ENCODE measurements at regions not wholly inside any gene's neighbourhood (a gene's known extent, or its start where the extent isn't known, plus 50 kb on each side); places are given as distances from the start of the nearest gene placed in this dataset.
A peak's percentile ranks its signal among the peaks of the same experiment; 100 is the strongest.

DNA sequence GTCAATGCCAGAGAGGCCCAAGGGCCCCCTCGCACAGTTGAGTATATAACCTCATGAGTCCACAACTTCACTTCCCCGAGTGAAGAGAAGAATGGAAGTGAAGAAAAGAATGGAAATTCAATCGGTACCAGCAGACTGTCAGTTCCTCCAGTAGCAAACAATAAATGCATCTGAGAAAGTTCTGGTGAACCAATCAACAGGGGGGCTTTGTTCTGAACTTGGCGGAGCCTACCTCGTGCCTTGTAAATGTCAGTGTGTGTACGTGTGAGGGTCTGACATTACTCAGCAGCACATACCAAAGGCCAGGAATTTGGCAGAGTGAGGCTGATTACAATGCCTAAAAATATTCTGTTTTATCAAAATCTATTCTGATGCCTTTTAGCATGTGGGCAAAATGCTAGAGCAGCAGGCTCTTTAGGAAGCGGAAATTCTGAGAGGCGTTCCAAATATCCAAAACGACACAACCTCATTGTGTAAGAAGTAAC is 238.5 kb downstream of the LTN1 start:
- TF ChIP-seq, protein P1, sequence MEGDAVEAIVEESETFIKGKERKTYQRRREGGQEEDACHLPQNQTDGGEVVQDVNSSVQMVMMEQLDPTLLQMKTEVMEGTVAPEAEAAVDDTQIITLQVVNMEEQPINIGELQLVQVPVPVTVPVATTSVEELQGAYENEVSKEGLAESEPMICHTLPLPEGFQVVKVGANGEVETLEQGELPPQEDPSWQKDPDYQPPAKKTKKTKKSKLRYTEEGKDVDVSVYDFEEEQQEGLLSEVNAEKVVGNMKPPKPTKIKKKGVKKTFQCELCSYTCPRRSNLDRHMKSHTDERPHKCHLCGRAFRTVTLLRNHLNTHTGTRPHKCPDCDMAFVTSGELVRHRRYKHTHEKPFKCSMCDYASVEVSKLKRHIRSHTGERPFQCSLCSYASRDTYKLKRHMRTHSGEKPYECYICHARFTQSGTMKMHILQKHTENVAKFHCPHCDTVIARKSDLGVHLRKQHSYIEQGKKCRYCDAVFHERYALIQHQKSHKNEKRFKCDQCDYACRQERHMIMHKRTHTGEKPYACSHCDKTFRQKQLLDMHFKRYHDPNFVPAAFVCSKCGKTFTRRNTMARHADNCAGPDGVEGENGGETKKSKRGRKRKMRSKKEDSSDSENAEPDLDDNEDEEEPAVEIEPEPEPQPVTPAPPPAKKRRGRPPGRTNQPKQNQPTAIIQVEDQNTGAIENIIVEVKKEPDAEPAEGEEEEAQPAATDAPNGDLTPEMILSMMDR (IDR thresholded peaks at IDR 0.05) = no peak
- TF ChIP-seq POLR2A (IDR thresholded peaks at IDR 0.05) (no peak), POLR2AphosphoS5 (IDR thresholded peaks at IDR 0.05) (peak in 2 of 3 donors; percentile 71 to 85)

Measured in transverse colon (tissue), 4 donors.